ENCODE measurements at regions not wholly inside any gene's neighbourhood (a gene's known extent, or its start where the extent isn't known, plus 50 kb on each side); places are given as distances from the start of the nearest gene placed in this dataset.
"Not testable (repeated sequence)": the region's sequence is repeated elsewhere in the genome, so short reads cannot be mapped to it uniquely, and the experiment has no call there.

DNA sequence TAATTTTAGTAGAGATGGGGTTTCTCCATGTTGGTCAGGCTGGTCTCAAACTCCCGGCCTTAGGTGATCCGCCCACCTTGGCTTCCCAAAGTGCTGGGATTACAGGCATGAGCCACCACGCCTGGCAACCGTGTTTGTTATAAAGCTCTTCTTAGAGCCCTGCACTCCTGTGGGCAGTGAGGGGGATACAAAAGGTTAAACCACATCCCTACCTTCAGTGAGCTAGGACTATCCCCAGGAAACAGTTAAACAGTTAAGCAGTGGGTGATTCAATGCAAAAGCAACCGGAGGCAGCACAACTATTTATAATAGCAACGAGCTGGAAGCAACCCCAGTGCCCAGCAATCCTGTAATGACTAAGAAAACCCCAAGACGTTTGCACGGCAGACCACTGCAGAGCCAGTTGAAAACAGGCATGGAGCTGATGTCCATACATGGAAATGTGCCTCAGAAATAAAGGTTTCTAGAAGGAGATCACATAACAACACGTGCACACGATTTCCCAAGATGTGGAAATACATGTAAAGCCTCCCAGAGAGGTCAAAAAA is 107.2 kb upstream of the LYZL2 start:
- peak; percentile 29 for DNase-seq (ENCODE audit: extremely low read depth, low read depth)

DNA sequence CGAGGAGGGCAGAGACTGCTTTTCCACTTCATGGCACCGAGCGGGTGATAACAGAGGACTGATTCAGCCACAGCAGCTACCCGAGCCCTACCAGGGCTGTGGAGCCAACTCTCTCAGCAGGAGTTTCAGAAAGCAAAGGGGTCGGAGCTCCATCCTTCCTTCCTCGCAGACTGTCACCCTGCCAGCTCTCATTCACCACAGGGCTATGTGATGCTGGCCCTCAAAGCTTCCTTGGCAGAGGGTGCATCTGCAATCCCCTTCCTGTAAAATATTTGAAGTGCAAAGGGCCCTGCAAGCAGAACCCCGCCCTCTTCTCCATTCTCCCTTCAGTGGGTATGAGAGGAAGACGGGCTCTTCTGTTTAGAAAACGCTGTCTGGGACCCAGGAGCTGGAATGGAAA is 105.3 kb upstream of the LYZL2 start:
- DNase-seq (ENCODE audit: extremely low read depth, low read depth) = no peak

DNA sequence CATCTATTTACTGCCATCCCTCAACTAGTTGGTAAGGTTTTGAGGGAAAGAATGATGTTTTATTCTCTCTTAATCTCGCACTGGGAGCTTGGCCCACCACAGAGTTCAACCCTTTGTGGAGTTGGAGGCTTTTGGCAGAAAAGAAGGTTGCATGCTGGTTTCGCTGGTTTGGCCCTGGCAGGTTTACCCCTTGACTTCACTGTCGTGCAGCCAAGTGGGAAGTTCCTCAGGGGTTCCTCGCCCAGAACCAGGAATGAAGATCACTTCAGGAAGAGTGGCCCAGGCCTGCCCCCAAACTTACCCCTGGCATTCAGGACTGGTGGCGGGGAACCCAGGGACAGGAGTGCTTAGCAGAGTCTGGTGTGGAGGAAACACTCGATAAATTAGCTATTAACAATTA is 103.1 kb upstream of the LYZL2 start:
- no peak for DNase-seq (ENCODE audit: extremely low read depth, low read depth)

DNA sequence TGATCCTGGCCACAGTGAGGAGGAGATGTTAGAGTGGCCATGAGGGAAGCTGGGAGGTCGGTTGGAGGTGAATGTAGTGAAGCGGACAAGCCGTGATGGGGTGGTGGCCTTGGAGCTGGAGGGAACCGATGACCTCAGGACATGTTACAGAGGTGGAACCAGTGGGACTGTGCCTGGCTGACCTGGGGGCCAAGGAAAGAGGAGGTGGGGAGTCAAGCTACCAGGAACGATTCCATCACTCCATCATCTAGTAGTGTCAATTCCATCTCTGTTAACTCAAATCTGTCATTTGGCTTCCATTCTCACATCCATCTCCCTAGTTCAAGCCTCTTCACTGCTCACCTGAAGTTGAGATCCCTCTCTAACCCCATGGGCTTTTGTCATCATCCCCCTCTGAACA is 102.4 kb upstream of the LYZL2 start:
- DNase-seq (ENCODE audit: extremely low read depth, low read depth) = no peak

DNA sequence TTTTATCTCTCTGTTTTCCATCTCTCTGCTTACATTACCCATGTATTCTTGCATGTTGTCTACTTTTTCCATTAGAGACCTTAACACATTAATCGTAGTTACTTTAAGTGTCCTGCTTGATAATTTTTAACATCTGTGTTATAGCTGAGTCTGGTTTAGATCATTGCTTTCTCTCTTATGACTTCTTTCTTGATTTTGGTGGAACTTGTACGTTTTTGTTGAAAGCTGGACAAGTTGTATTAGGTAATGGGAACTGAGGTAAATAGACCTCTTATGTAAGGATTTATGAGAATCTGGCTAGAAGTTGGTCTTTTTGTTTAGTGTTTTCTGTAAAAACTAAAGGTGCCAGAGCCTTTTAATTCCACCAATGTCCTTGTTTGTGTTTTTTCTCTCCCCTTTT is 100.8 kb upstream of the LYZL2 start:
- no peak for DNase-seq (ENCODE audit: extremely low read depth, low read depth)

DNA sequence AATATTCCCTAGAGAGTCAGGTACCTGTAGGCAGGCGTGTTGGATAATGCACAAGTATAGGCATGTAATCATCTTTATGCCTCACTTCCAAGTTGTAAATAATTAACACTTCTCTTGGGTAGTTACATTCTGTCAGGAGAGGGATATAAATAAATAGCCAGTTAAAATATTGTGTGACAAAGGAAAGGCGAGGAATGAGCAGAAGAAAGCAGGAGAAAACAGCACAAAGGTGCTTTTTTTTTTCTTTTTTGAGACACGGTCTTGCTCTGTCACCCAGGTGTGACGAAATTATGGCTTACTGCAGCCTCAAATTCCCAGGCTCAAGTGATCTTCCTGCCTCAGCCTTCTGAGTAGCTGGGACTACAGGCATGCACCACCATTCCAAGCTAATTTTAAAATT is 99.2 kb upstream of the LYZL2 start:
- no peak for DNase-seq (ENCODE audit: extremely low read depth, low read depth)

DNA sequence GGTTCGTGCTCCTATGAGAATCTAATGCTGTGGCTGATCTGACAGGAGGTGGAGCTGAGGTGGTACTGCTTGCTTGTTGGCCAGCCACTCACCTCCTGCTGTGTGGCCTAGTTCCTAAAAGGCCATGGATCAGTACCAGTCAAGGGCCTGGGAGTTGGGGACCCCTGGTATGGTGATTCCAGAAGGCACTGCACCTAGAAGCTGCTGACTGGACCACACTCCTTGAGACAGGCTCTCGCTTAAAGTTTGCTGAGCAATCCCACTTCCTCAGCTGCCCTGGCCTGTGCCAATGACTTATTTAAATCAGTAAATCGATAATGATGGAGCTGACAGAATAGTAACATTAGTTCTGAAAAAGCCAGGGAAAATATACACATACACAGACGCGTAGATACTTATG is 98.6 kb upstream of the LYZL2 start:
- DNase-seq (ENCODE audit: extremely low read depth, low read depth) = no peak

DNA sequence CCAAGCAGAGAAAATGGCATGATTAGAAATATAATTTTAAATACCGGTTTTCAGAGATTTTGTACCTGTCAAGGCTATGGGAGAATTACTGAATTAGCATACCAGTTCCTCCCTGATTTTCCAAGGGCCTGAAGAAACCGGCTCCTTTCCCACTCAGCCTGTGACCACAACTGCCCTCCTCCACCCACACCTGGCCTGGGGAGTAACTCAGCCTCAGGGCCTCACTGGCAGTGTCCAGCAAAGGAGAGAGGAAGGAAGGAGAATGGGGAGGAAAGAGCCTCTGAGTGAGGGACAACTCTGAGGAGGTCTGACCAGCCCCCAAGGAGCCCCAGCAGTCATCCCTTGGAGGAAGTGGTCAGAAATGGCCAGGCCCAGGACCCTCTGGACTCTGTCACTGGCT is 98.0 kb upstream of the LYZL2 start:
- no peak for DNase-seq (ENCODE audit: extremely low read depth, low read depth)

DNA sequence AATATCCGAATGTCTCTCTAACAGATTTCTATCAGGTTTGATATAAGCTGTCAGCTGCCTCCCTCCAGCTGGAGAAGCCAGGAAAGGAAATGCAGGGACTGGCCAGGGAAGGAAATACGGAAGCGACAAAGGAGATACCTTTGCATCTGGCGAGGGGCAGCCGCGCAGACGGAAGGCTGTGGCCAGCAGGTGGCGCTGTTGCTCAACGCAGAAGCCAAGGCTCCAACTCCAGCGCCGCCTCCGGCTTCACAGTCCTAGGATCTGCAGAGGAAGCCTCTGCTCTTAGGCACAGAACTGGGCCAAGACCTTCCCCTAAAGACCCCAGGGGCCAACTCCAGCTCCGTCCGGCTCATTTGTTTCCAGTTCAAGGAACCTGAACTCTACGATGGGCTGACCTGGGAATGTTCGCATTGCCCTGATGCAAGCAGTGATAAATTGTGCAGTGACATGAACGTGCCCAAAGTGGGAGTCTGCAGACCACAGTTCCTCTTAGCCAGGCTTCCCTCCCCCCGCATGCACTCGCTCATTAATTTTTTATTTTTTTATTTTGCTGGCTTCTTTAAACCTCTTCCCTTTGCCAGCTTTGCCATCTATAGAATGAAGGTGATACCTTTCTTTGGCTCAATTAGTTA is 97.3 kb upstream of the LYZL2 start:
- peak; percentile 42 for DNase-seq (ENCODE audit: extremely low read depth, low read depth)

DNA sequence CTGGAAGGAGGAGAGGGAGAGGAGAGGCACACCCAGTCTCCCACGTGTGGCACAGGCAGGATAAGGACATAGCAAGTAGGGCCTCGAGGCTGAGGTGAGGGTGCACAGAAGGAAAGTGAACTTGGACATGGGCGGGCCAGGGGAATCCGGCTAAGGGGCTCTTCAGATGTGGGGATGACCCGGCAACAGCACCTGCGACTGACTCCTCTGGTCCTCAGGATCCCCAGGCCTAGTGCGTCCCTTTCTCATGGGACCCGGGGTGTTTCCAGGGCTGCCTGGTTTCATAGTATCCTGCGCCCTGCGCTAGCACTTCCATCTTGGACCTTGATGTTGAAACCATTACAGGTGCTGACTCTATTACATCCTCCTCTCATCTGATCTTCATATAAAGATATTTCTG is 96.1 kb upstream of the LYZL2 start:
- no peak for DNase-seq (ENCODE audit: extremely low read depth, low read depth)

DNA sequence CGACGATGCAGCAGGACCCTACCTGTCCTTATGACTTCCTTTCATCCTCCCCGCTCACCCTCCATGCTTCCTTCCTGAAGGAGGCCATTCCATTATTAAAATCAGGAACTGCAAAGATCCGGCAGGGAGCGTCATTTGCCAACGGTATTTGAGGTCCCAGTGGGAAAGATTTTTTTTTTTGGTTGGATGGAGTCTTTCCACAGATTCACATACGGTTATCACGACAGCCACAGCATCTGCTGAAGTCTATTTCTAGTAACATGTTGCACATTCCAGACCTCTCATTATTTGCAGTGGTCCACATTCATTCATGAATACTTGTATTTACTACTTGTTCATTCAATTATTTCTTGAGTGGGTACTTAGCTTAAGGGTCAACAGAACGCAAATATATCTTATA is 94.7 kb upstream of the LYZL2 start:
- DNase-seq (ENCODE audit: extremely low read depth, low read depth) = no peak

DNA sequence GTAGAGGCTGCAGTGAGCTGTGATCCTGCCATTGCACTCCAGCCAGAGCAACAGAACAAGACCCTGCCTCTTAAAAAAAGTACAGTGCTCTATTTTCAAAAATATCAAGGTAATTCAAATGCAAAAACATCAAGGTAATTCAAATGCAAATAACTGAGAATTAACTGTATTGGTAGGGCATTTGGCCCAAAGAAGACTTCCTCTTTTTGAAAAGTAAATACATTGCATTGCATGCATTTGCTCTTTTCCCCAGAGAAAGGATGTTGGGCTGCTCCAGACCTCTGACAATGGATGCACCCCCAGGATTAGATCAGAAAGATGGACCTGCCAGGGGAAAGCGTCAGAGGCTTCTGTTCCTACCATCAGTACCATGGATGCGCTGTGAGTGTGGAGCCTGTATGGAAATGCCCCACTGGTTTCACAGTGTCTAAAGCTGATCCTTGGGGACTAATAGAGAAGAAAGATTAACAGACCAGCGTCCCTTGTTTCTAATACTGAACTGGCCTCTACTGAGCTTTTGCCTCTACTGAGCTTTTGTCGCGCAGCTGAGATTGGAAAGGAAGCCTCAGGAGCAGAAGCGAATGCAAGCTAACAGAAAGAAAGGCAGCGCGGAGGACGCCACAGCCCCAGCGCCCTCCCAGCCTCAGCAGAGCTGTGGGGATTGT is 93.5 kb upstream of the LYZL2 start:
- DNase-seq (ENCODE audit: extremely low read depth, low read depth) = no peak

DNA sequence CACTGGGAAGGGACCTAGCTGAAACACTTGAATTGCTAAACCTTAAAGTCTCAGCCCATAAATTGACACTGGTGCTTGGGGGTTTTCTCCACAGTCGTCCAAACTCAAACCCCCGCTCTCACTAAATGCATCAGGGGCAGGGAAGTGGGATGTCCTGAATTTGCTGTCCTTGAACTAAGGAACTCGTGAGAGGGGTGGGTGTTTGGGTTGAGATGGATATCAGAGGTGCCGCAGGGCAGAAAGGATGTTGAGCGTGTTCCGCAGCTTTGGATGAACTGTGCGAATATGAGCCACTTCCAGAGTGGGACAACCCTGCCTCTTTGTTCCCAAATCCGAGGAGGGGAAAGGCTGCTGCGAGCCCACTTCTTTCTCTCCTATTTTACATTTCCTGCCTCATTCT is 90.3 kb upstream of the LYZL2 start:
- no peak for DNase-seq (ENCODE audit: extremely low read depth, low read depth)

DNA sequence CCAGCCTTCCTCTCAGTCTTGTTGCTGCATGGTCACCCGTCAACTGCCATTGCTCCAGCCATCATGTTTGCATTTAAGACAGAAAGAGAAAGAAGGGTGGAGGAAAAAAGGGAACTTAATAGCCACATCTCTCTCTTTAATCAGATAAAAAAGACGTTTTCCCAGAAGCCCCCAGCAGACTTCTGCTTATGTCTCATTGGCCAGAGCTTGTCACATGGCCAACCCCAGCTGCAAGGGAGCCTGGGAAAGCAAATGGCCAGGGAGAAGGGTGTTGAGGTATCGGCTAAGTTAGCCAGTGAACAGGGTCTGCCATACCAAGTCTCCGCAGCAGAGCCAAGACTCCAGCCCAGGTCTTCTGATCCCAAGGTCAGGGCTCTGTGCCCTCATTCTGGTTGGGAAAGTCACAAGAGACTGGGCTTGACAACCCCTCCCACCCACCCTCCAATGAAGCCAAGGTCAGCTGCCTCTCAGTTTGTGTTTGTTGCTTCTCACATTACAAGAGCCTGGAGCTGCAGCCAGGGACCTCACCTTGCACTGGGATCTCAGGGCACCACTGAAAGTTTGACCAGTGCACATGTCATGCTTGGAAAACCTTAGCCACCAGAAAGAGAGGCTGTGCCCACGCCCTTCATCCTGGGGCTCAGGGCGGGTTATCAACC is 80.3 kb upstream of the LYZL2 start:
- no peak for DNase-seq (ENCODE audit: extremely low read depth, low read depth)

DNA sequence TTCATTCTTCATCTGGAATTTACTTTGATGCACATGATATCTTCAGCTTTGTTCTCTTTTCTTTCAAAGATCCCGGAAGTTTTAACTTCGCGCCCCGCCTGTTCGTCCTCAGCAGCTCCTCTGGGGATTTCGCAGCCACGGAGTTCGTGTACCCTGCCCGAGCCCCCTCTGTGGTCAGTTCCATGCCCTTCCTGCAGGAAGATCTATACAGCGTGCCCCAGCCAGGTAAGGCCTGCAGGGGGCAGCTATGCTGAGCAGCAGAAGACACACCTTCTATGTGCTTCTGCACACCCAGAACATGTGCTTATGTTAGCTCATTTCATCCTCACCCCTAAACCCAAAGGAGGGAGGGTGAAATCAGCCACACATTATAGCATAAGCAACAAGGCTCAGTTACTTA is 79.7 kb upstream of the LYZL2 start:
- DNase-seq (ENCODE audit: extremely low read depth, low read depth) = no peak

DNA sequence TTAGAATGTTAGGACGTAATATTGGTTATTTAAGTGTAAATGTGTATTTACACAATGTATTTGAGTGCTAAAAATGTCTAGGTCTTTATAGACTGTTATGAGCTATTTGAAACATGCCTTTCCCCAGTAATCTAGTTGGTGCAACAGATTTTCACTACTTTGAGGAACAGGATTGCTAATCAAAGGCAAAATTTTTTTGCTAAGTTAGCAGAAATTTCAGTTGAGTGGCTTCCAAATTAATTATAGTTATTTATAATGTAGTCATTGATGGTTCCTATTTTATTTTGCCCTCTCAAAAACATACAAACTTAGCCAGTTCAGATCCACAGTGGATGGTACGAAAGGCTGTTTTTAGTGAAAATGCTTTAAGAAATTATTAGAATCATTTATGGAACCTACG is 78.7 kb upstream of the LYZL2 start:
- DNase-seq (ENCODE audit: extremely low read depth, low read depth) = no peak

DNA sequence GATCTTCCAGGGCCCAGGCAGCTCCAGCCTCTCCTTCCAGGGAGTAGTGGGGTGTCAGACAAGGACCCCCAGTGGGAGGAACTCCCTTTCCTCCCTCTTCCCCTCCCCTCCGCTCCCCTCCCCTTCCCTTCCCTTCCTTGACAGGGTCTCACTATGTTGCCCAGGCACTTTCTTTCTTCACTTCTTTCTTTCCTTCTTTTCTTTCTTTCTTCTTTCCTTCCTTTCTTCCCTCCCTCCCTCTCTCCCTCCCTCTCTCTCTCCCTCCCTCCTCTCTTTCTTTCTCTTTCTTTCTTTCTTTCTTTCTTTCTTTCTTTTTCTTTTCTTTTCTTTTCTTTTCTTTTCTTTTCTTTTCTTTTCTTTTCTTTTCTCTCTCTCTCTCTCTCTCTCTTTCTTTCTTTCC is 76.6 kb upstream of the LYZL2 start:
- not testable (repeated sequence) for DNase-seq (ENCODE audit: extremely low read depth, low read depth)

DNA sequence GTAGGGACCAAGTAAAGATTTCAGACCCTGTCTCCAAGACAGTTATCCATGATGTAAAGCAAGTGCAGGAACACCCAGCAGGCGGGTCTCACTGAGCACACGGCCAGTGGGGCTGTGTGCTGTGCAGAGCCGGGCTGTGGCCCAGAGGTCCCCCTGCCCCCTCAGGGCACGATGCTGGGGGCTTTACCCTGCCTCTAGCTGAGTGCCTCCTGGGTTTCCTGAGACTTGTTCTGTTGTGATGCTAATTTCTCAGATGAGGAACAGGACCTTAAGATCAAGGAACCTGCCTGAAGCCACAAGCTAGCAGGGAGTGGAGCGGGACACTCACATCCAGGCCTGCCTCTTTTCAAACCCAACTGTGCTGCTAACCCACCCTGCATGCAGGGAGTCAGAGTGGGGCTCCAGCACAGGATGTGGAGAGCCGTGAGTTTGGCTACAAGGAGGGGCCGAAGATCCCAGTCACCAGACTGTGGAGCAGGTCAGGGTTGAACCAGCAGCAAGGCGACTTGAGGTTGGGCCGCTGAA is 76.1 kb upstream of the LYZL2 start:
- DNase-seq (ENCODE audit: extremely low read depth, low read depth) = no peak

DNA sequence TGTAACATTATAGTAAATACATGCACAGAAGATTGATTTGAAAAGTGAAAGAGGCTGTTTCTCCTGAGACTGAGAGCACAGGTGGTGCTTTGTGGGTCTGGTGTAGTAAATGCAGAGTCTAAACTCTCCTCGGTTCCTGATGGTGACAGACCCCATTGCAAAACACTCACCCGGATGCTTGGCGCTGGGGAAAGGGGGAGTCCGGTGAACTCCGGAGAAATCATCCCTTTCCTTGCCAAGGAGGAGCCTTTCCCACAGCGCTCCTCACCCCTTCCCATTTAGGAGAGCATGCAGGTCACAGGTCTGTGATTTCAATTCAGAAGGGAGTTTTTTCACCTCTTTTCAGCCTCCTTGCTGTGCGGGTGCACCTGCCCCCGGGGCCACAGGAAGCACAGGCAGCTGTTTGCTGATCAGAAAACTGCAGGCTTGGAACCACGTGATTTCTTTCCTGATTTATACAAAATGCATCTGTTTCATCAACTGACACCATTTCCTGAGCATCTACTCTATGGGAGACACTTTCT is 75.6 kb upstream of the LYZL2 start:
- DNase-seq (ENCODE audit: extremely low read depth, low read depth) = no peak

DNA sequence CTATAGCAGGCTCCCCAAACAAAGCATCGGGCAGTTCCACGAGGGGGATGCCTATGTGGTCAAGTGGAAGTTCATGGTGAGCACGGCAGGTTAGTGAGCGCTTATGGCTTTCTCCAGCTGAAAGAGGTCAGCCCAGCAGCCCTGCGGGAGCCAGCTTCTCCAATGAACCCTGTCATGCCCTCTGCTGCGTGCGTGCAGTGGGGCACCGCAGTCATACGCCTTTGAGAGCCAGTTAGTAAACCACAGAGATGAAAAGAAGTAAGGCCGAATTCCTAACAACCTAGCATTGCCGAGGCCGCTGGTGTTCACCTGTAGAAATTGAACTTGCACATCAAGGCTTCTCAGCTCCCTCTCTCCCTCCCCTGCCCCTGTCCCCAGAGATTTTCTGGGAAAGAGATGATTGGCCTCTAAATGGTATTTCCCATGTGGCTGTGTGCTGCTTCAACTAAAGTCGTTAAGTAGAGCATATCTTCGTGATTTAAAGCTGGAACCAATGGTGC is 75.1 kb upstream of the LYZL2 start:
- not testable (repeated sequence) for DNase-seq (ENCODE audit: extremely low read depth, low read depth)

DNA sequence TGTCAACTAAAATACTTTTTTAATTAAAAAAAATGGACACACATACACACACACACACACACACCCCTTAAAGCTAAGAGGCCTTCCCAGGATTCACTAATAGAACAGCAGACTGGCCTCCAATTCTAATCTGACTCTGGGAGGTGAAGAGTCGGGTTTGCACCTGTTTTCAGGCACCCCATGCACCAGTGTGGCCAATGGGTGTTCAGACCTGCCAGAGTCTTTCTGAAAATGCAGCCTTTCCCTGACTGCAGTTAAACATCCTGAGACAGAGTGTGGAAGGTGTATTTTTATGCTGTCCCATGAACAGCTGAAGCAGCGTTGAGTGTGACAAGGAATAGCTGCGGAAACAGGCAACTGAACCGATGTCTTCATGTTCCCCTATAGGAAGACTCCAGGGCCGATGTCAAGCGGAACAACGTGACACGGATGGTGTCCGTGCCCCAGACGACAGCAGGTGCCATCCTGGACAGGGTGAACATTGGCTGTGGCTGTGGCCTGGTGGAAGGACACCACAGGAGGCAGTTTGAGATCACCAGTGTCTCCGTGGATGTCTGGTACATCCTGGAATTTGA is 74.6 kb upstream of the LYZL2 start:
- no peak for DNase-seq (ENCODE audit: extremely low read depth, low read depth)
